Body of pancreas (tissue), 4 donors: ENCODE measurements at regions not wholly inside any gene's neighbourhood (a gene's known extent, or its start where the extent isn't known, plus 50 kb on each side); places are given as distances from the start of the nearest gene placed in this dataset.

Experiments used
- CTCF ChIP-seq, 7 experiments: fragments of 450-650 bp in 4 of 7; fragments of 200-600 bp in 3 of 7; sonication (generic) in 3 of 7; IDR thresholded peaks; one replicate each; pipeline ENCODE4 v1.5.1; 2016 to 2019; ENCODE audit warnings: antibody characterized with exemption in 7 of 7
- POLR2A ChIP-seq, 3 donors: fragments of 450-650 bp; IDR thresholded peaks; one replicate each; pipeline ENCODE4 v1.6.1; 2016; ENCODE audit warnings: antibody characterized with exemption in 3 of 3, mild to moderate bottlenecking in 2 of 3

- TF ChIP-seq POLR2A (IDR thresholded peaks at IDR 0.05): no peak
- TF ChIP-seq CTCF (IDR thresholded peaks at IDR 0.05): no peak
Observed at GRCh38 chr3:72485641-72486040, 362.6 kb downstream of the SHQ1 start.
